HepG2 (cell line): ENCODE measurements at regions not wholly inside any gene's neighbourhood (a gene's known extent, or its start where the extent isn't known, plus 50 kb on each side); places are given as distances from the start of the nearest gene placed in this dataset.

Experiments
- ATAC-seq: fragments of 200-7000 bp; cut with Tn5 transposase; 3 replicates; pipeline ENCODE4 v1.9.1; 2020; ENCODE audit warnings: mild to moderate bottlenecking, moderate library complexity
- BruUV-seq: library from RNA; stranded (reverse); fragments of 400-500 nt; replicated peaks from 2 replicates; lab custom pipeline; 2021; lab: Mats Ljungman, UMichigan
- CTCF ChIA-PET: fragments of 300-600 bp; formaldehyde crosslinking; extraction: SDS; loops from one replicate; lab custom pipeline; 2021; ENCODE audit warnings: low total read pairs, inconsistent platforms, low intra/inter-chr PET ratio; lab: Yijun Ruan, JAX
- POLR2A ChIA-PET: fragments of 350-600 bp; sonication (Branson Sonifier 250); formaldehyde crosslinking; loops from one replicate; lab custom pipeline; 2020; ENCODE audit warnings: antibody characterized with exemption, inconsistent platforms; lab: Yijun Ruan, JAX
- DNase-seq: peaks from one replicate; pipeline ENCODE4 v3.0.0-alpha.2; 2015; ENCODE audit warnings: low spot score
- FAIRE-seq: peaks from 3 replicates; lab custom pipeline; 2011; peaks lifted over from hg19 to GRCh38; lab: Jason Lieb, UNC
- H2AFZ ChIP-seq: one replicate; pipeline ENCODE4 v1.6.1; 2011; ENCODE audit warnings: low read length, inconsistent platforms
- H3K27ac ChIP-seq: fragments of 300-600 bp; 3 replicates; pipeline ENCODE4 v1.8.0; 2011; ENCODE audit warnings: mixed run types, mild to moderate bottlenecking, mixed read lengths, low read length, inconsistent platforms; ENCODE audit not compliant: insufficient read depth; ENCODE audit errors: extremely low read length
- H3K27me3 ChIP-seq, 2 experiments: fragments of 200-600 bp in 1 of 2; 2 replicates in 1 of 2; 3 replicates in 1 of 2; pipeline versions ENCODE4 v1.6.0 to v1.8.0; 2011; ENCODE audit warnings: low read length in 2 of 2, mild to moderate bottlenecking in 2 of 2, moderate library complexity in 2 of 2, inconsistent platforms in 1 of 2; ENCODE audit not compliant: insufficient read depth in 2 of 2, control insufficient read depth in 1 of 2
- H3K36me3 ChIP-seq, 2 experiments: fragments of 200-600 bp in 1 of 2; replicated peaks in 1 of 2; 2 replicates in 1 of 2; 3 replicates in 1 of 2; pipeline versions ENCODE4 v1.5.1 to v1.8.0; 2011; ENCODE audit warnings: low read length in 2 of 2, inconsistent platforms in 1 of 2; ENCODE audit not compliant: insufficient read depth in 2 of 2, control insufficient read depth in 1 of 2
- H3K4me1 ChIP-seq: 2 replicates; pipeline ENCODE4 v1.5.1; 2012; ENCODE audit warnings: low read length, inconsistent platforms; ENCODE audit not compliant: insufficient read depth
- H3K4me2 ChIP-seq: 2 replicates; pipeline ENCODE4 v1.6.0; 2011; ENCODE audit warnings: low read depth, low read length, inconsistent platforms
- H3K4me3 ChIP-seq, 3 experiments: fragments of 200-600 bp in 1 of 3; sonication (generic), shearing (Covaris generic) in 1 of 3; replicated peaks in 1 of 3; 2 replicates each; pipeline ENCODE4 v1.5.1; 2011 to 2016; ENCODE audit warnings: low read length in 3 of 3, inconsistent platforms in 2 of 3, low read depth in 2 of 3, mild to moderate bottlenecking in 2 of 3, control low read depth in 1 of 3, mixed read lengths in 1 of 3; ENCODE audit not compliant: insufficient read depth in 1 of 3
- H3K79me2 ChIP-seq: one replicate; pipeline ENCODE4 v1.6.1; 2011; ENCODE audit warnings: low read length, inconsistent platforms; ENCODE audit not compliant: insufficient read depth
- H3K9ac ChIP-seq: 2 replicates; pipeline ENCODE4 v1.6.0; 2011; ENCODE audit warnings: mild to moderate bottlenecking, low read depth, low read length, inconsistent platforms; ENCODE audit not compliant: insufficient read depth
- H3K9me3 ChIP-seq: 2 replicates; pipeline ENCODE4 v1.5.1; 2012; ENCODE audit warnings: mild to moderate bottlenecking, low read length
- H4K20me1 ChIP-seq: 2 replicates; pipeline ENCODE4 v1.6.0; 2011; ENCODE audit warnings: inconsistent platforms, mild to moderate bottlenecking, low read length, moderate library complexity; ENCODE audit not compliant: insufficient read depth
- AGO1 ChIP-seq: fragments of 200-400 bp; formaldehyde crosslinking; IDR thresholded peaks from 2 replicates; pipeline ENCODE4 v1.6.1; 2017; ENCODE audit warnings: mild to moderate bottlenecking, low read depth, low read length, moderate library complexity; ENCODE audit not compliant: poor library complexity, severe bottlenecking
- CBX2 ChIP-seq, 2 experiments: fragments of 200-600 bp in 1 of 2; sonication (generic); formaldehyde crosslinking in 1 of 2; IDR thresholded peaks; 2 replicates each; pipeline versions ENCODE4 v1.7.0 to v1.8.1; 2018 to 2022; ENCODE audit warnings: low read depth in 2 of 2, low read length in 1 of 2, mild to moderate bottlenecking in 1 of 2, missing genetic modification reagents in 1 of 2
- CC2D1A ChIP-seq: sonication (generic); formaldehyde crosslinking; IDR thresholded peaks from 2 replicates; pipeline ENCODE4 v1.8.1; 2023; ENCODE audit warnings: mild to moderate bottlenecking, missing genetic modification reagents
- GTF3A ChIP-seq: sonication (generic); formaldehyde crosslinking; conservative IDR thresholded peaks from 2 replicates; pipeline ENCODE4 v1.4.0; 2020; ENCODE audit warnings: mild to moderate bottlenecking, missing genetic modification reagents
- RARA ChIP-seq: IDR thresholded peaks from 2 replicates; pipeline ENCODE4 v1.6.1; 2016; ENCODE audit warnings: missing genetic modification reagents, missing compliant biosample characterization
- RXRB ChIP-seq: IDR thresholded peaks from 2 replicates; pipeline ENCODE4 v1.6.1; 2016; ENCODE audit warnings: borderline replicate concordance, missing genetic modification reagents, missing compliant biosample characterization
- SMAD9 ChIP-seq: sonication (generic); formaldehyde crosslinking; IDR thresholded peaks from 2 replicates; pipeline ENCODE4 v1.5.1; 2020; ENCODE audit warnings: mild to moderate bottlenecking, missing genetic modification reagents
- SP2 ChIP-seq: sonication (generic); formaldehyde crosslinking; IDR thresholded peaks from 2 replicates; pipeline ENCODE4 v1.5.1; 2020; ENCODE audit warnings: mild to moderate bottlenecking, missing genetic modification reagents
- TBX3 ChIP-seq: fragments of 450-650 bp; IDR thresholded peaks from 2 replicates; pipeline ENCODE4 v1.6.1; 2017; ENCODE audit warnings: antibody characterized with exemption, mild to moderate bottlenecking, inconsistent platforms, borderline replicate concordance
- ZFP37 ChIP-seq: sonication (generic); formaldehyde crosslinking; IDR thresholded peaks from 2 replicates; pipeline ENCODE4 v1.4.0; 2020; ENCODE audit warnings: missing genetic modification reagents, borderline replicate concordance
- ZMYM3 ChIP-seq: sonication (generic); formaldehyde crosslinking; IDR thresholded peaks from 2 replicates; pipeline ENCODE4 v1.5.1; 2020; ENCODE audit warnings: mild to moderate bottlenecking, missing genetic modification reagents
- WGBS: methylation state at CpG from one replicate; pipeline ENCODE4 v1.1.6; 2017; ENCODE audit warnings: low lambda C conversion rate; 5-methylcytosine and 5-hydroxymethylcytosine counted together
- in situ Hi-C: cut with HindIII; loops from 2 replicates; pipeline ENCODE4 v1.10.0; 2017; ENCODE audit warnings: low pct_unique_long_range_greater_than_20kb; ENCODE audit not compliant: extremely low pct_ligation_motif_present
- intact Hi-C: fragments of 100-400 bp; cut with micrococcal nuclease; formaldehyde crosslinking; loops from one replicate; pipeline ENCODE4 v1.10.0; 2022; ENCODE audit not compliant: unreplicated experiment
- TF ChIP-seq, protein P1 (sequence below): sonication (generic); formaldehyde crosslinking; IDR thresholded peaks from 2 replicates; pipeline ENCODE4 v1.4.0; 2020; ENCODE audit warnings: missing genetic modification reagents
- TF ChIP-seq, protein P2 (sequence below): sonication (generic); formaldehyde crosslinking; conservative IDR thresholded peaks from 2 replicates; pipeline ENCODE4 v1.4.0; 2020; ENCODE audit warnings: missing genetic modification reagents
- TF ChIP-seq, protein P3 (sequence below): sonication (generic); formaldehyde crosslinking; IDR thresholded peaks from 2 replicates; pipeline ENCODE4 v1.9.0; 2021; ENCODE audit warnings: missing genetic modification reagents, borderline replicate concordance
- TF ChIP-seq, protein P4 (sequence below): sonication (generic); formaldehyde crosslinking; IDR thresholded peaks from 2 replicates; pipeline ENCODE4 v1.9.0; 2022; ENCODE audit warnings: low read depth, missing genetic modification reagents

DNA sequence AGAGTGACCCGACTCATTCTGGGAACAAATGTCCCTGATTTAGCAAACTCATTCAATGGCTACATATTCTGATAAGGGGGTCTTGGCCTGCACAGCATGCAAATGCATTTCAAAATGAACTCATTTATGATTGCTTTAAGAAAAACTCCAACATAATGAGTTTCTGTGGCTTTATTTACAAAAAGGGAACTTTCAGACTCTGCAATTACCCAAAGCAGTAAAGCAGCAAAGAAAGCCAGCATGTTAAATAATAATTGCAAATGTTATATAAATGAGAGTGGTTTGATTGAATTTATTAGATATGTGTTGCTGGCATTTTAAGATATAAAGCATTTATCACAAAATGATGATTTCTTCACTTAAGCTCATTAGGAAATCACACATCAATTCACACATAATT, 295.7 kb downstream of the FBXW7 start:
- FAIRE-seq (no peak), DNase-seq (no peak), ATAC-seq (no peak)
- BruUV-seq: no TSS peak
- Histone ChIP-seq H2AFZ (no peak overlapping the region), H3K9me3 (no peaks in the 10 kb centered on the region), H3K27ac (no peak overlapping the region), H3K9ac (no peak overlapping the region), H3K4me3 (no peak overlapping the region), H3K27me3 (peaks cover 0 to 12% of the 10 kb centered on the region in 2 experiments; a peak in 2 of 5 replicates), H3K36me3 (no peaks in the 10 kb centered on the region), H3K4me1 (no peaks in the 10 kb centered on the region), H4K20me1 (no peaks in the 10 kb centered on the region), H3K79me2 (no peaks in the 10 kb centered on the region), H3K4me2 (no peak overlapping the region)
- ChIA-PET POLR2A (no interaction called here), CTCF (no interaction called here)
- WGBS: 37% methylated on average over 1 of the region's 1 CpG
- in situ Hi-C loops: no loop called here
- no peak for TF ChIP-seq SP2 (CRISPR knock-in tag)
- TF ChIP-seq RARA: no peak
- TF ChIP-seq, protein P1, sequence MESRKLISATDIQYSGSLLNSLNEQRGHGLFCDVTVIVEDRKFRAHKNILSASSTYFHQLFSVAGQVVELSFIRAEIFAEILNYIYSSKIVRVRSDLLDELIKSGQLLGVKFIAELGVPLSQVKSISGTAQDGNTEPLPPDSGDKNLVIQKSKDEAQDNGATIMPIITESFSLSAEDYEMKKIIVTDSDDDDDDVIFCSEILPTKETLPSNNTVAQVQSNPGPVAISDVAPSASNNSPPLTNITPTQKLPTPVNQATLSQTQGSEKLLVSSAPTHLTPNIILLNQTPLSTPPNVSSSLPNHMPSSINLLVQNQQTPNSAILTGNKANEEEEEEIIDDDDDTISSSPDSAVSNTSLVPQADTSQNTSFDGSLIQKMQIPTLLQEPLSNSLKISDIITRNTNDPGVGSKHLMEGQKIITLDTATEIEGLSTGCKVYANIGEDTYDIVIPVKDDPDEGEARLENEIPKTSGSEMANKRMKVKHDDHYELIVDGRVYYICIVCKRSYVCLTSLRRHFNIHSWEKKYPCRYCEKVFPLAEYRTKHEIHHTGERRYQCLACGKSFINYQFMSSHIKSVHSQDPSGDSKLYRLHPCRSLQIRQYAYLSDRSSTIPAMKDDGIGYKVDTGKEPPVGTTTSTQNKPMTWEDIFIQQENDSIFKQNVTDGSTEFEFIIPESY (CRISPR knock-in tag): no peak
- TF ChIP-seq CBX2 (IDR thresholded peaks at IDR 0.05; ENCODE audit: low read depth, low read length): no peak
- no peak for TF ChIP-seq CBX2 (CRISPR knock-in tag; IDR thresholded peaks at IDR 0.05; ENCODE audit: low read depth)
- TF ChIP-seq ZMYM3 (CRISPR knock-in tag): no peak
- TF ChIP-seq ZFP37 (CRISPR knock-in tag): no peak
- no peak for TF ChIP-seq RXRB (CRISPR knock-in tag)
- no peak for TF ChIP-seq CC2D1A (CRISPR knock-in tag)
- TF ChIP-seq, protein P2, sequence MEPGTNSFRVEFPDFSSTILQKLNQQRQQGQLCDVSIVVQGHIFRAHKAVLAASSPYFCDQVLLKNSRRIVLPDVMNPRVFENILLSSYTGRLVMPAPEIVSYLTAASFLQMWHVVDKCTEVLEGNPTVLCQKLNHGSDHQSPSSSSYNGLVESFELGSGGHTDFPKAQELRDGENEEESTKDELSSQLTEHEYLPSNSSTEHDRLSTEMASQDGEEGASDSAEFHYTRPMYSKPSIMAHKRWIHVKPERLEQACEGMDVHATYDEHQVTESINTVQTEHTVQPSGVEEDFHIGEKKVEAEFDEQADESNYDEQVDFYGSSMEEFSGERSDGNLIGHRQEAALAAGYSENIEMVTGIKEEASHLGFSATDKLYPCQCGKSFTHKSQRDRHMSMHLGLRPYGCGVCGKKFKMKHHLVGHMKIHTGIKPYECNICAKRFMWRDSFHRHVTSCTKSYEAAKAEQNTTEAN: no peak
- no peak for TF ChIP-seq AGO1
- TF ChIP-seq TBX3: no peak
- no peak for TF ChIP-seq GTF3A (CRISPR knock-in tag)
- TF ChIP-seq SMAD9 (CRISPR knock-in tag): no peak
- TF ChIP-seq, protein P3, sequence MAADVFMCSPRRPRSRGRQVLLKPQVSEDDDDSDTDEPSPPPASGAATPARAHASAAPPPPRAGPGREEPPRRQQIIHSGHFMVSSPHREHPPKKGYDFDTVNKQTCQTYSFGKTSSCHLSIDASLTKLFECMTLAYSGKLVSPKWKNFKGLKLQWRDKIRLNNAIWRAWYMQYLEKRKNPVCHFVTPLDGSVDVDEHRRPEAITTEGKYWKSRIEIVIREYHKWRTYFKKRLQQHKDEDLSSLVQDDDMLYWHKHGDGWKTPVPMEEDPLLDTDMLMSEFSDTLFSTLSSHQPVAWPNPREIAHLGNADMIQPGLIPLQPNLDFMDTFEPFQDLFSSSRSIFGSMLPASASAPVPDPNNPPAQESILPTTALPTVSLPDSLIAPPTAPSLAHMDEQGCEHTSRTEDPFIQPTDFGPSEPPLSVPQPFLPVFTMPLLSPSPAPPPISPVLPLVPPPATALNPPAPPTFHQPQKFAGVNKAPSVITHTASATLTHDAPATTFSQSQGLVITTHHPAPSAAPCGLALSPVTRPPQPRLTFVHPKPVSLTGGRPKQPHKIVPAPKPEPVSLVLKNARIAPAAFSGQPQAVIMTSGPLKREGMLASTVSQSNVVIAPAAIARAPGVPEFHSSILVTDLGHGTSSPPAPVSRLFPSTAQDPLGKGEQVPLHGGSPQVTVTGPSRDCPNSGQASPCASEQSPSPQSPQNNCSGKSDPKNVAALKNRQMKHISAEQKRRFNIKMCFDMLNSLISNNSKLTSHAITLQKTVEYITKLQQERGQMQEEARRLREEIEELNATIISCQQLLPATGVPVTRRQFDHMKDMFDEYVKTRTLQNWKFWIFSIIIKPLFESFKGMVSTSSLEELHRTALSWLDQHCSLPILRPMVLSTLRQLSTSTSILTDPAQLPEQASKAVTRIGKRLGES (CRISPR knock-in tag): no peak
- TF ChIP-seq, protein P4, sequence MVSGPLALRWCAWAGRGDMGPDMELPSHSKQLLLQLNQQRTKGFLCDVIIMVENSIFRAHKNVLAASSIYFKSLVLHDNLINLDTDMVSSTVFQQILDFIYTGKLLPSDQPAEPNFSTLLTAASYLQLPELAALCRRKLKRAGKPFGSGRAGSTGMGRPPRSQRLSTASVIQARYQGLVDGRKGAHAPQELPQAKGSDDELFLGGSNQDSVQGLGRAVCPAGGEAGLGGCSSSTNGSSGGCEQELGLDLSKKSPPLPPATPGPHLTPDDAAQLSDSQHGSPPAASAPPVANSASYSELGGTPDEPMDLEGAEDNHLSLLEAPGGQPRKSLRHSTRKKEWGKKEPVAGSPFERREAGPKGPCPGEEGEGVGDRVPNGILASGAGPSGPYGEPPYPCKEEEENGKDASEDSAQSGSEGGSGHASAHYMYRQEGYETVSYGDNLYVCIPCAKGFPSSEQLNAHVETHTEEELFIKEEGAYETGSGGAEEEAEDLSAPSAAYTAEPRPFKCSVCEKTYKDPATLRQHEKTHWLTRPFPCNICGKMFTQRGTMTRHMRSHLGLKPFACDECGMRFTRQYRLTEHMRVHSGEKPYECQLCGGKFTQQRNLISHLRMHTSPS: no peak
- intact Hi-C loops: no loop called here
